ENCODE measurements at regions not wholly inside any gene's neighbourhood (a gene's known extent, or its start where the extent isn't known, plus 50 kb on each side); places are given as distances from the start of the nearest gene placed in this dataset.

- Histone ChIP-seq H3K79me1 (ENCODE audit: insufficient read depth, low read depth, low read length, poor library complexity, severe bottlenecking) (no peaks in the 10 kb centered on the region), H2BK120ac (ENCODE audit: low read depth, low read length, poor library complexity, severe bottlenecking) (no peak overlapping the region), H3K79me2 (ENCODE audit: insufficient read depth, low read length) (no peaks in the 10 kb centered on the region), H3K18ac (ENCODE audit: insufficient read length, low read depth, low read length) (no peak overlapping the region), H3K4me2 (ENCODE audit: insufficient read depth, insufficient read length, low read length) (no peak overlapping the region), H2BK12ac (ENCODE audit: insufficient read length, low read depth, low read length) (no peak overlapping the region), H3K27ac (ENCODE audit: insufficient read length, low read depth, low read length) (no peak overlapping the region), H3K56ac (ENCODE audit: insufficient read length, low read depth, low read length) (no peak overlapping the region), H4K91ac (ENCODE audit: insufficient read length, low read depth, low read length) (no peak overlapping the region), H3K4ac (ENCODE audit: low read depth, low read length) (no peak overlapping the region), H3K14ac (ENCODE audit: insufficient read depth, low read length) (no peak overlapping the region), H3K9ac (ENCODE audit: extremely low read depth, insufficient read length, low read length) (no peak overlapping the region), H4K20me1 (ENCODE audit: control insufficient read depth, insufficient read depth, insufficient read length) (no peaks in the 10 kb centered on the region), H3T11ph (ENCODE audit: low read length) (no peak overlapping the region), H2BK15ac (ENCODE audit: low read depth, low read length) (no peak overlapping the region), H3K23ac (ENCODE audit: insufficient read length, low read depth, low read length) (no peak overlapping the region), H2AK5ac (ENCODE audit: insufficient read length, low read length) (no peak overlapping the region), H3K27me3 (ENCODE audit: insufficient read depth, low read length) (no peaks in the 10 kb centered on the region), H2AFZ (ENCODE audit: low read length) (no peak overlapping the region), H4K8ac (replicated peaks; ENCODE audit: insufficient read length, low read depth, low read length) (no peak overlapping the region), H2BK20ac (ENCODE audit: low read depth, low read length, poor library complexity, severe bottlenecking) (no peak overlapping the region), H3K9me3 (ENCODE audit: control insufficient read depth, low read depth, low read length) (no peaks in the 10 kb centered on the region), H3K4me1 (ENCODE audit: insufficient read depth, low read length) (no peaks in the 10 kb centered on the region), H2BK5ac (ENCODE audit: insufficient read length, low read length) (no peak overlapping the region), H3K23me2 (ENCODE audit: insufficient read length, low read depth, low read length, poor library complexity, severe bottlenecking) (no peaks in the 10 kb centered on the region), H4K5ac (ENCODE audit: insufficient read length, low read depth, low read length) (no peak overlapping the region)
- H3K36me3 Mint-ChIP-seq (ENCODE audit: insufficient read depth in 1 of 3, low read depth in 3 of 3), result peaks cover 0 to 2% (median 0%) of the 10 kb centered on the region in 3 experiments; a peak in 2 of 7 replicates
- H3K27ac Mint-ChIP-seq, result no peak overlapping the region
- no CpG with 5 or more reads among the region's 10 CpGs for WGBS (ENCODE audit: extremely low coverage, insufficient read length, low lambda C conversion rate)
- peaks cover under 1 to 3% of the 10 kb centered on the region in 2 experiments; a peak in 4 of 5 replicates for H3K9me3 Mint-ChIP-seq
- TF ChIP-seq CTCF (conservative IDR thresholded peaks at IDR 0.05), result no peak
- H3K4me1 Mint-ChIP-seq, result no peaks in the 10 kb centered on the region
- DNase-seq, result no peak
- H3K27me3 Mint-ChIP-seq (ENCODE audit: low read depth), result no peaks in the 10 kb centered on the region
- no peak overlapping the region for H3K4me3 Mint-ChIP-seq
Measured at GRCh38 chr13:66099825-66100224, 1130.3 kb downstream of the PCDH9 start.
